ENCODE measurements at regions not wholly inside any gene's neighbourhood (a gene's known extent, or its start where the extent isn't known, plus 50 kb on each side); places are given as distances from the start of the nearest gene placed in this dataset.

GRCh38 chr12:114291389-114292060 is 114.4 kb downstream of the TBX5 start:
- Histone ChIP-seq H3K36me3 (ENCODE audit: control insufficient read depth in 2 of 2, insufficient read depth in 2 of 2, low read length in 1 of 2) (no peaks in the 10 kb centered on the region), H3K79me2 (ENCODE audit: control insufficient read depth, insufficient read depth, low read length) (no peaks in the 10 kb centered on the region), H3K9me3 (replicated peaks; ENCODE audit: control insufficient read depth, insufficient read depth, low read length) (no peaks in the 10 kb centered on the region), H3K27ac (ENCODE audit: control insufficient read depth, insufficient read depth) (no peak overlapping the region), H3K27me3 (replicated peaks in 1 of 2; ENCODE audit: control insufficient read depth in 2 of 2, insufficient read depth in 2 of 2, low read length in 1 of 2) (no peaks in the 10 kb centered on the region), H3K4me3 (no peak overlapping the region), H4K20me1 (ENCODE audit: control insufficient read depth, insufficient read depth) (no peaks in the 10 kb centered on the region), H2AFZ (ENCODE audit: control insufficient read depth, low read depth, low read length) (no peak overlapping the region), H3K4me2 (ENCODE audit: control insufficient read depth, insufficient read depth) (no peak overlapping the region), H3K9ac (ENCODE audit: control insufficient read depth, insufficient read depth, low read length) (no peak overlapping the region), H3K4me1 (ENCODE audit: control insufficient read depth, insufficient read depth, low read length) (no peaks in the 10 kb centered on the region)
- no TSS peak for BruUV-seq (replicated peaks)
- FAIRE-seq (no peak), ATAC-seq (no peak), DNase-seq (ENCODE audit: low read depth, low spot score) (no peak)
- ChIA-PET SMC1A (ENCODE audit: uncharacterized antibody, unreplicated experiment) (interaction anchor here (0.9 kb wide), 1 partner anchor 13 kb away, joined by 3 read pairs; no protein-coding TSS in a partner anchor), CTCF (no interaction called here), POLR2A (no interaction called here), RAD21 (ENCODE audit: unreplicated experiment) (no interaction called here)
- TF ChIP-seq NFYB (IDR thresholded peaks at IDR 0.05; ENCODE audit: insufficient read depth, low read depth, low read length), result no peak
- no peak for TF ChIP-seq HSF1 (IDR thresholded peaks at IDR 0.05; ENCODE audit: low read depth, low read length)
- TF ChIP-seq FOS (IDR thresholded peaks at IDR 0.05; ENCODE audit: borderline replicate concordance, extremely low read depth, insufficient read length), result no peak
- no peak for TF ChIP-seq IRF3 (IDR thresholded peaks at IDR 0.05)
- no peak for TF ChIP-seq ZNF592 (IDR thresholded peaks at IDR 0.05)
- no peak for TF ChIP-seq HCFC1 (IDR thresholded peaks at IDR 0.05; ENCODE audit: low read length)
- no peak for TF ChIP-seq PBX3 (IDR thresholded peaks at IDR 0.05; ENCODE audit: insufficient replicate concordance, low read depth, low read length)
- no peak for TF ChIP-seq RUNX3 (IDR thresholded peaks at IDR 0.05; ENCODE audit: low read length)
- in situ Hi-C loops (cut with MboI), result no loop called here
- intact Hi-C loops (cut with micrococcal nuclease; ENCODE audit: unreplicated experiment), result no loop called here
- WGBS (ENCODE audit: insufficient coverage, insufficient replicate concordance, low lambda C conversion rate, missing lambda C conversion rate), result 6% methylated on average over 2 of the region's 2 CpGs

Data from GM12878 (cell line).